Activated naive CD8-positive, alpha-beta T cell treated with anti-CD3 and anti-CD28 coated beads, Interleukin-2, amount 10 ng/mL, durations not matched to agents 7 days and 5 days (primary cell): ENCODE measurements at regions not wholly inside any gene's neighbourhood (a gene's known extent, or its start where the extent isn't known, plus 50 kb on each side); places are given as distances from the start of the nearest gene placed in this dataset.
"Not testable (repeated sequence)": the region's sequence is repeated elsewhere in the genome, so short reads cannot be mapped to it uniquely, and the experiment has no call there.

Experiments
- ATAC-seq: fragments of 150-1000 bp; cut with Tn5 transposase; one replicate; pipeline ENCODE4 v1.10.0; 2021; ENCODE audit warnings: low read depth, moderate library complexity
- POLR2A ChIA-PET: fragments of 350-600 bp; sonication (Branson Sonifier 250); formaldehyde crosslinking; loops from one replicate; lab custom pipeline; 2021; ENCODE audit warnings: antibody characterized with exemption; lab: Charles Lee
- DNase-seq: peaks from one replicate; pipeline ENCODE4 v3.0.0; 2021
- H3K27ac Mint-ChIP-seq: one replicate; pipeline ENCODE4 v1.8.0; 2022; ENCODE audit warnings: mild to moderate bottlenecking, mixed read lengths
- H3K27me3 Mint-ChIP-seq: one replicate; pipeline ENCODE4 v1.8.0; 2022; ENCODE audit warnings: mild to moderate bottlenecking, moderate library complexity, mixed read lengths
- H3K36me3 Mint-ChIP-seq: one replicate; pipeline ENCODE4 v1.8.0; 2021; ENCODE audit warnings: mild to moderate bottlenecking, mixed read lengths
- H3K4me1 Mint-ChIP-seq: one replicate; pipeline ENCODE4 v1.8.0; 2021; ENCODE audit warnings: mixed read lengths
- H3K4me3 Mint-ChIP-seq: one replicate; pipeline ENCODE4 v1.8.0; 2022; ENCODE audit warnings: mild to moderate bottlenecking, moderate library complexity, mixed read lengths
- H3K9me3 Mint-ChIP-seq: one replicate; pipeline ENCODE4 v1.8.0; 2021; ENCODE audit warnings: mixed read lengths

DNA sequence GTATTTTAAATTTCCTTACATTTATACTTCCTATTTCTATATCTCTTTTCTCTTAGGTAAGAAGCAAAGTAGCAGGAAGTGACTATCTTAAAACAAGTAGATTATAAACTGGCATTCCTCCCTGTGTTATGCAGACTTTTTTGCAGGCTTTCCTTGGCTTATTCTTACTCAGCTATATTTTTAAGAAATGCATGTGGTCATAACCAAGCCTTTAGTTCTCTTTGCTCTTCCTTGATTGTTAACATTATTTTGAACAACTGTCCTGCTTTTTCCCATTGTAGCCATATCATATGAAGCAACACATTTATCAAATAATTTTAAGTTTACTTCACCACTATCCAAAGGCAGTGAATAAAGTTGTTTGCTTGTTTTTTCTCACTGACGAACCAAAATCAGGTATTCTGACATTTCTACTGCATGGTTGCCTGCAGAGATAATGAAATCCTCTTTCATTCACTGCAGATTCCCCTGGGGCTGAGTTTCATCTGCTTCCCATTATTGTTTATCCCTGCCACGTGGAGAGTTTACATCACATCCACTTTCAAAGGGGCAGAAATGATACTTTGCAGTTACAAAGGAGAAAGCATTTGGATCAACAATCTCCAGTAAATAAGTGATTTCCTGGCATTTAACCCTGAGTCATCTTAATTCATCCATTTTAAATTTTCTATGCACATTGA is 389.9 kb upstream of the SEMA3C start:
- Mint-ChIP-seq H3K27me3 (no peaks in the 10 kb centered on the region), H3K36me3 (no peaks in the 10 kb centered on the region), H3K4me3 (no peak overlapping the region), H3K27ac (no peak overlapping the region), H3K4me1 (no peaks in the 10 kb centered on the region), H3K9me3 (no peaks in the 10 kb centered on the region)
- DNase-seq = no peak
- ATAC-seq = no peak
- POLR2A ChIA-PET = no interaction called here

GRCh38 chr7:81301815-81302214 is 383.0 kb upstream of the SEMA3C start:
- ATAC-seq (no peak), DNase-seq (no peak)
- Mint-ChIP-seq H3K4me1 (no peaks in the 10 kb centered on the region), H3K9me3 (no peaks in the 10 kb centered on the region), H3K4me3 (no peak overlapping the region), H3K27me3 (no peaks in the 10 kb centered on the region), H3K36me3 (no peaks in the 10 kb centered on the region), H3K27ac (no peak overlapping the region)
- POLR2A ChIA-PET = no interaction called here

- POLR2A ChIA-PET = no interaction called here
- ATAC-seq = no peak
- peaks cover 1% of the 10 kb centered on the region for H3K9me3 Mint-ChIP-seq
- H3K36me3 Mint-ChIP-seq = no peaks in the 10 kb centered on the region
- no peak for DNase-seq
- no peaks in the 10 kb centered on the region for H3K4me1 Mint-ChIP-seq
- H3K27me3 Mint-ChIP-seq = no peaks in the 10 kb centered on the region
- H3K4me3 Mint-ChIP-seq = no peak overlapping the region
- no peak overlapping the region for H3K27ac Mint-ChIP-seq
Measured at GRCh38 chr7:81300753-81301152, 381.9 kb upstream of the SEMA3C start.

GRCh38 chr7:81299711-81300110 is 380.9 kb upstream of the SEMA3C start:
- DNase-seq = no peak
- Mint-ChIP-seq H3K4me1 (no peaks in the 10 kb centered on the region), H3K27me3 (no peaks in the 10 kb centered on the region), H3K27ac (no peak overlapping the region), H3K9me3 (peaks cover 1% of the 10 kb centered on the region), H3K4me3 (no peak overlapping the region), H3K36me3 (no peaks in the 10 kb centered on the region)
- POLR2A ChIA-PET = no interaction called here
- ATAC-seq = no peak

GRCh38 chr7:81298951-81299666 is 380.3 kb upstream of the SEMA3C start:
- Mint-ChIP-seq H3K27me3 (no peaks in the 10 kb centered on the region), H3K36me3 (no peaks in the 10 kb centered on the region), H3K4me3 (no peak overlapping the region), H3K27ac (no peak overlapping the region), H3K9me3 (peaks cover 1% of the 10 kb centered on the region), H3K4me1 (no peaks in the 10 kb centered on the region)
- POLR2A ChIA-PET = no interaction called here
- DNase-seq (no peak), ATAC-seq (no peak)

DNA sequence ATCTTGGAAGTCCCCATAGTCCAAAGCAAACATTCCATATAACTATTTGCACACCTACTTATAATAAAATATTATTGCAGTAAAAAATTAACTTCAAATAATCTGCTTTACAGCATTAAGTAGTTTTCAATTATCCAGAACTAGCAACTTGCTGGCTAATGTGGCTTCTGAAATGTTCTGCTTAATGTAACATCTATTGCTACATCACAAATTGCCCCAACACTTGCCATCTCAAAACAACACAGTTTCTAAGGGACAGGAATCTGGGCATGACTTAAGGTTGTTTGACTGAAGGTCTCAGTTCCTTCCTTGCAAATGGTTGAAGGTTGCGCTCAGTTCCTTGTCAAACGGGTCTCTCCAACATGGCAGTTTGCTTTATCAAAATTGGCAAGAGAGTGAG is 378.5 kb upstream of the SEMA3C start:
- no peaks in the 10 kb centered on the region for H3K27me3 Mint-ChIP-seq
- peaks cover 1% of the 10 kb centered on the region for H3K9me3 Mint-ChIP-seq
- POLR2A ChIA-PET = no interaction called here
- no peaks in the 10 kb centered on the region for H3K4me1 Mint-ChIP-seq
- no peak overlapping the region for H3K4me3 Mint-ChIP-seq
- H3K36me3 Mint-ChIP-seq = no peaks in the 10 kb centered on the region
- no peak overlapping the region for H3K27ac Mint-ChIP-seq
- ATAC-seq = no peak
- no peak for DNase-seq

DNA sequence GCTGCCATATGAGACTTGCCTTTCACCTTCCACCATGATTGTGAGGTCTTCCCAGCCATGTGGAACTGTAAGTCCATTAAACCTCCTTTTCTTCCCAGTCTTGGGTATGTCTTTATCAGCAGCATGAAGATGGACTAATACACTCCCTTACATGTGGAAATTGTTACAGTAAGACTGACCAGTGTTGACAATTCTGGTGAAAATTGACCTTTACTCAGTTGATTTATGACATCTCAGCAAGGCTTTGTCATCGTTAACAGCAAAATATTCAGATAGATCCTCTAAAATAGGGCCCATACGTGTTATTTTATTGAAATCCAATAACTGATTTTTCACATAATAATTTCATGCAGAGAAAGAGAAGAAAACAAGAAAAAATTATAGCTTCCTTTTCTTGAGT is 377.9 kb upstream of the SEMA3C start:
- Mint-ChIP-seq H3K27ac (no peak overlapping the region), H3K4me3 (no peak overlapping the region), H3K36me3 (no peaks in the 10 kb centered on the region), H3K27me3 (no peaks in the 10 kb centered on the region), H3K4me1 (no peaks in the 10 kb centered on the region), H3K9me3 (peaks cover 1% of the 10 kb centered on the region)
- ATAC-seq = no peak
- DNase-seq = no peak
- POLR2A ChIA-PET = no interaction called here

- DNase-seq (no peak), ATAC-seq (no peak)
- Mint-ChIP-seq H3K36me3 (no peaks in the 10 kb centered on the region), H3K27ac (no peak overlapping the region), H3K4me3 (no peak overlapping the region), H3K9me3 (peaks cover 1% of the 10 kb centered on the region), H3K4me1 (no peaks in the 10 kb centered on the region), H3K27me3 (no peaks in the 10 kb centered on the region)
- POLR2A ChIA-PET = no interaction called here
Measured at GRCh38 chr7:81294897-81295515, 376.2 kb upstream of the SEMA3C start.

- Mint-ChIP-seq H3K27me3 (no peaks in the 10 kb centered on the region), H3K36me3 (no peaks in the 10 kb centered on the region), H3K4me1 (no peaks in the 10 kb centered on the region), H3K9me3 (peaks cover 1% of the 10 kb centered on the region), H3K27ac (no peak overlapping the region), H3K4me3 (no peak overlapping the region)
- DNase-seq = no peak
- ATAC-seq = no peak
- POLR2A ChIA-PET = no interaction called here
Measured at GRCh38 chr7:81293806-81294205, 375.0 kb upstream of the SEMA3C start.

- H3K27me3 Mint-ChIP-seq, H3K4me3 Mint-ChIP-seq, DNase-seq, H3K36me3 Mint-ChIP-seq, H3K4me1 Mint-ChIP-seq, H3K27ac Mint-ChIP-seq, H3K9me3 Mint-ChIP-seq, ATAC-seq, POLR2A ChIA-PET: not testable (repeated sequence)
Measured at GRCh38 chr7:81286754-81287153, 367.9 kb upstream of the SEMA3C start.

DNA sequence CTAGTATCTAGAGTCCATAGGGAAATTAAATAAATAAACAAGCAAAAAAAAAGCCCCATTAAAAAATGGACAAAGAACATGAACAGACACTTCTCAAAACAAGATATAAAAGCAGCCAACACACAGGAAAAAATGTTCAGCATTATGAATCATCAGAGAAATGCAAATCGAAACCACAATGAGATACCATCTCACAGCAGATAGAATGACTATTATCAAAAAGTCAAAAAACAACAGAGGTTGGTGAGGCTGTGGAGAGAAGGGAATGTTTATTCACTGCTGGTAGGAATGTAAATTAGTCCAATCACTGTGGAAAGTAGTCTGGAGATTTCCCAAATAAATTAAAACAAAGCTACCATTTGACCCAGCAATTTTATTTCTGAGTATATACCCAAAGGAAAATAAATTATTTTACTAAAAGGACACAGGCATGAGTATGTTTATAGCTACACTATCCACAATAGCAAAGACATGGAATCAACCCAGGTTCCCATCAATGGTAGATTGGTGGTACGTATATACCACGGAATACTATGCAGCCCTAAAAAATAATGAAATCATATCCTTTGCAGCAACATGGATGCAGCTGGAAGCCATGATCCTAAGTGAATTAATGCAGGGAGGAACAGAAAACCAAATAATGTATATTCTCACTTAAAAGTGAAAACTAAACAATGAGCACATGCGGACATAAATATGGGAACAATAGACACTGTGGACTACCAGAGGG is 366.5 kb upstream of the SEMA3C start:
- DNase-seq (no peak), ATAC-seq (no peak)
- Mint-ChIP-seq H3K27ac (no peak overlapping the region), H3K36me3 (no peaks in the 10 kb centered on the region), H3K4me1 (peaks cover 2% of the 10 kb centered on the region), H3K9me3 (peaks cover 2% of the 10 kb centered on the region), H3K4me3 (no peak overlapping the region), H3K27me3 (no peaks in the 10 kb centered on the region)
- POLR2A ChIA-PET = no interaction called here

- Mint-ChIP-seq H3K36me3 (no peaks in the 10 kb centered on the region), H3K27ac (no peak overlapping the region), H3K9me3 (peaks cover 2% of the 10 kb centered on the region), H3K4me3 (no peak overlapping the region), H3K4me1 (peaks cover 2% of the 10 kb centered on the region), H3K27me3 (no peaks in the 10 kb centered on the region)
- ATAC-seq (no peak), DNase-seq (no peak)
- POLR2A ChIA-PET = no interaction called here
Measured at GRCh38 chr7:81284576-81284975, 365.7 kb upstream of the SEMA3C start.

GRCh38 chr7:81280531-81280930 is 361.7 kb upstream of the SEMA3C start:
- peaks cover 4% of the 10 kb centered on the region for H3K9me3 Mint-ChIP-seq
- peaks cover 2% of the 10 kb centered on the region for H3K4me1 Mint-ChIP-seq
- no peak overlapping the region for H3K27ac Mint-ChIP-seq
- DNase-seq = no peak
- no peak overlapping the region for H3K4me3 Mint-ChIP-seq
- POLR2A ChIA-PET = no interaction called here
- ATAC-seq = no peak
- no peaks in the 10 kb centered on the region for H3K36me3 Mint-ChIP-seq
- H3K27me3 Mint-ChIP-seq = no peaks in the 10 kb centered on the region
